K562 (cell line): ENCODE measurements at regions not wholly inside any gene's neighbourhood (a gene's known extent, or its start where the extent isn't known, plus 50 kb on each side); places are given as distances from the start of the nearest gene placed in this dataset.

ENCODE experiments used
- ATAC-seq: fragments of 200-7000 bp; cut with Tn5 transposase; 3 replicates; pipeline ENCODE4 v1.9.1; 2020; ENCODE audit warnings: moderate library complexity
- BruUV-seq: library from RNA; stranded (reverse); fragments of 400-500 nt; replicated peaks from 2 replicates; lab custom pipeline; 2021; lab: Mats Ljungman, UMichigan
- CTCF ChIA-PET: fragments of 300-600 bp; formaldehyde crosslinking; extraction: SDS; loops from one replicate; lab custom pipeline; 2021; ENCODE audit warnings: low intra/inter-chr PET ratio; lab: Yijun Ruan, JAX
- POLR2A ChIA-PET: fragments of 300-600, 350-650 bp; sonication (Branson Sonifier 250); formaldehyde crosslinking; extraction: SDS; loops from one replicate; lab custom pipeline; 2021; ENCODE audit warnings: antibody characterized with exemption, inconsistent platforms; lab: Yijun Ruan, JAX
- DNase-seq, 4 experiments: peaks; one replicate each; pipeline versions ENCODE4 v3.0.0 to v3.0.0-alpha.2; 2011 to 2018; ENCODE audit warnings: low spot score in 3 of 4, mixed read lengths in 3 of 4; ENCODE audit errors: extremely low read depth in 1 of 4
- FAIRE-seq: peaks from 2 replicates; lab custom pipeline; 2011; peaks lifted over from hg19 to GRCh38; lab: Jason Lieb, UNC
- H2AFZ ChIP-seq: 2 replicates; pipeline ENCODE4 v1.6.0; 2011; ENCODE audit warnings: low read depth, low read length, control low read depth, inconsistent platforms
- H3K27ac ChIP-seq: fragments of 200-600 bp; 3 replicates; pipeline ENCODE4 v1.8.0; 2011; ENCODE audit warnings: low read depth, mild to moderate bottlenecking, control low read depth, inconsistent platforms, low read length, moderate library complexity, mixed read lengths; ENCODE audit errors: extremely low read depth
- H3K27me3 ChIP-seq, 2 experiments: fragments of 300-600 bp in 1 of 2; 2 replicates in 1 of 2; 3 replicates in 1 of 2; pipeline versions ENCODE4 v1.6.0 to v1.8.0; 2011; ENCODE audit warnings: inconsistent platforms in 2 of 2, low read length in 2 of 2, mild to moderate bottlenecking in 1 of 2, mixed read lengths in 1 of 2, moderate library complexity in 1 of 2; ENCODE audit not compliant: control insufficient read depth in 2 of 2, insufficient read depth in 2 of 2
- H3K36me3 ChIP-seq: fragments of 300-600 bp; 3 replicates; pipeline ENCODE4 v1.8.0; 2011; ENCODE audit warnings: mild to moderate bottlenecking, low read length, inconsistent platforms; ENCODE audit not compliant: control insufficient read depth, insufficient read depth
- H3K4me1 ChIP-seq, 2 experiments: fragments of 200-600 bp in 1 of 2; replicated peaks in 1 of 2; 2 replicates in 1 of 2; 3 replicates in 1 of 2; pipeline versions ENCODE4 v1.5.1 to v1.8.0; 2011; ENCODE audit warnings: inconsistent platforms in 2 of 2, low read length in 2 of 2, mild to moderate bottlenecking in 1 of 2, mixed read lengths in 1 of 2, moderate library complexity in 1 of 2; ENCODE audit not compliant: control insufficient read depth in 2 of 2, insufficient read depth in 2 of 2
- H3K4me2 ChIP-seq: 2 replicates; pipeline ENCODE4 v1.6.1; 2011; ENCODE audit warnings: low read length, control low read depth, inconsistent platforms, mixed read lengths; ENCODE audit not compliant: insufficient read depth
- H3K4me3 ChIP-seq: fragments of 200-600 bp; sonication (generic), shearing (Covaris generic); 2 replicates; pipeline ENCODE4 v1.5.1; 2016; ENCODE audit warnings: control low read depth, inconsistent platforms
- H3K79me2 ChIP-seq: fragments of 200-600 bp; 3 replicates; pipeline ENCODE4 v1.8.0; 2011; ENCODE audit warnings: low read length, inconsistent platforms; ENCODE audit not compliant: control insufficient read depth, insufficient read depth
- H3K9ac ChIP-seq, 2 experiments: 2 replicates each; pipeline versions ENCODE4 v1.6.0 to v1.6.1; 2011; ENCODE audit warnings: low read depth in 2 of 2, low read length in 2 of 2, control low read depth in 1 of 2, inconsistent platforms in 1 of 2, mild to moderate bottlenecking in 1 of 2, mixed read lengths in 1 of 2; ENCODE audit not compliant: insufficient read depth in 1 of 2
- H3K9me1 ChIP-seq: one replicate; pipeline ENCODE4 v1.6.0; 2011; ENCODE audit warnings: inconsistent platforms, mild to moderate bottlenecking, low read length, moderate library complexity; ENCODE audit not compliant: control insufficient read depth, insufficient read depth
- H3K9me3 ChIP-seq: replicated peaks from 2 replicates; pipeline ENCODE4 v1.5.1; 2011; ENCODE audit warnings: low read depth, low read length, inconsistent platforms; ENCODE audit not compliant: control insufficient read depth, insufficient read depth
- H4K20me1 ChIP-seq: replicated peaks from 2 replicates; pipeline ENCODE4 v1.6.1; 2011; ENCODE audit warnings: low read length, inconsistent platforms, mixed read lengths; ENCODE audit not compliant: control insufficient read depth, insufficient read depth
- CBFA2T2 ChIP-seq: fragments of 450-650 bp; conservative IDR thresholded peaks from 2 replicates; pipeline ENCODE4 v1.6.1; 2017; ENCODE audit warnings: mild to moderate bottlenecking
- CBFA2T3 ChIP-seq: fragments of 450-650 bp; IDR thresholded peaks from 2 replicates; pipeline ENCODE4 v1.6.1; 2017
- NCOA6 ChIP-seq: fragments of 450-650 bp; IDR thresholded peaks from 2 replicates; pipeline ENCODE4 v1.6.1; 2017; ENCODE audit warnings: mild to moderate bottlenecking
- NCOR1 ChIP-seq: fragments of 450-650 bp; IDR thresholded peaks from 2 replicates; pipeline ENCODE4 v1.6.1; 2016; ENCODE audit warnings: mild to moderate bottlenecking, moderate library complexity
- NFE2L1 ChIP-seq: fragments of 450-650 bp; IDR thresholded peaks from 2 replicates; pipeline ENCODE4 v1.6.1; 2016; ENCODE audit warnings: missing genetic modification characterization, low read depth, mild to moderate bottlenecking, missing compliant biosample characterization, moderate library complexity, borderline replicate concordance
- RBM34 ChIP-seq: fragments of 200-400 bp; formaldehyde crosslinking; IDR thresholded peaks from 2 replicates; pipeline ENCODE4 v1.6.1; 2018; ENCODE audit warnings: low read length, borderline replicate concordance; ENCODE audit not compliant: insufficient read depth
- ZNF12 ChIP-seq: sonication (generic); formaldehyde crosslinking; IDR thresholded peaks from 2 replicates; pipeline ENCODE4 v1.4.0; 2020; ENCODE audit warnings: mild to moderate bottlenecking, missing genetic modification reagents
- WGBS: fragments of 100-300 bp; shearing (Covaris generic); methylation state at CpG from one replicate; pipeline ENCODE4 v1.1.6; 2016; ENCODE audit warnings: low coverage, mixed read lengths; ENCODE audit not compliant: insufficient coverage; ENCODE audit errors: missing lambda C conversion rate; 5-methylcytosine and 5-hydroxymethylcytosine counted together
- in situ Hi-C: fragments of 300-500 bp; cut with MboI; formaldehyde crosslinking; loops from 4 replicates; pipeline ENCODE4 v1.15.0; 2018; ENCODE audit warnings: inconsistent platforms, mixed read lengths
- intact Hi-C: fragments of 100-400 bp; cut with micrococcal nuclease; formaldehyde crosslinking; loops from 2 replicates; pipeline ENCODE4 v1.14.2; 2022
- TF ChIP-seq, protein P1 (sequence below): sonication (generic); formaldehyde crosslinking; IDR thresholded peaks from 2 replicates; pipeline ENCODE4 v1.8.0; 2022; ENCODE audit warnings: mild to moderate bottlenecking, missing genetic modification reagents
- TF ChIP-seq, protein P2 (sequence below): fragments of 450-650 bp; IDR thresholded peaks from 2 replicates; pipeline ENCODE4 v1.6.1; 2017; ENCODE audit warnings: antibody characterized with exemption, mild to moderate bottlenecking
- TF ChIP-seq, protein P3 (sequence below): IDR thresholded peaks from 2 replicates; pipeline ENCODE4 v1.6.1; 2011; ENCODE audit not compliant: insufficient read length; ENCODE audit errors: extremely low read depth
- TF ChIP-seq, protein P4 (sequence below): fragments of 200-800 bp; sonication (Bioruptor generic); IDR thresholded peaks from 2 replicates; pipeline ENCODE4 v1.6.1; 2017; ENCODE audit warnings: missing genetic modification characterization, missing compliant biosample characterization

DNA sequence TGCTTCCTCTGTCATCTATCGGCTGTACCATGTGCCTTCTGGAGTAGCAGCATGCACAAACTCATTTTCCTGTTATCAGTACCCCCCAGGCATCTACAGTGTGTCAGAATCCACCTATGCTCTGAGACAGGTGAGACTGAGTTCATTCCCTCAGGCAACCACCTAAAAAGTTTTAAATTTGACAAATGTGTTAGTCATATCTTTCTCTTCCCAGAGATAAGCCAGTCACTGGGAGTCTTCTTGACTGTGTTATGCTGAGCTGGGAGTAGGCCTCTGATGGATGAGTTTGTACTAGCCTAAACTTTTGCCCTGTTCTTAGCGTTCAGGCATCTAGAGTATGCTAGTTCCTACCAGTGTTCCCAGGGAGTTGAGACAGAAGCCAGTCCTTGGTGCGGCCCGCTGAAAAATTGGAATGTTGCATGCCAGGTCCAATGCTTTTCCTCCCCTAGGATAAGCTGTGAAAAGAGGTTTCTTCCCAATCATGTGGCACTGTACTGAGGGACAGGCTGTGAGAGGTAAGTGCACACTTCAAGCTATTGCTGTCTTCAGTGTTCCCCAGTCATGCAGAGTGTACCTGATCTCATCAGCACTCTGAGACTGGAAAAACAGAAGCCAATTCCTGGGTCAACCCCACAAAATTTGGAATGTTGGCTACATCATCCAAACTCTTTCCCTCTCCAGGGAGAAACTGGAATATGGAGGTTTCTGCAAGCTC is 1202.3 kb downstream of the NCAM2 start:
- Histone ChIP-seq H3K9me1 (no peaks in the 10 kb centered on the region), H3K36me3 (no peaks in the 10 kb centered on the region), H3K4me3 (no peak overlapping the region), H3K79me2 (no peaks in the 10 kb centered on the region), H3K27ac (no peak overlapping the region; the same call in 2 of the 3 replicates), H4K20me1 (no peaks in the 10 kb centered on the region), H3K9ac (peak overlapping the region in 1 of 2 experiments; percentile 43; a peak in 1 of 4 replicates), H3K4me2 (peak overlapping the region; percentile 35; the same call in 1 of the 2 replicates), H3K4me1 (peaks cover 0 to 10% of the 10 kb centered on the region in 2 experiments; a peak in 2 of 5 replicates), H3K9me3 (no peaks in the 10 kb centered on the region), H3K27me3 (no peaks in the 10 kb centered on the region), H2AFZ (peak overlapping the region; percentile 71)
- ATAC-seq (peak; percentile 91), FAIRE-seq (peak; percentile 64), DNase-seq (peak in 2 of 4 experiments; percentile 28 to 55)
- intact Hi-C loops (no loop called here), in situ Hi-C loops (no loop called here)
- ChIA-PET CTCF (no interaction called here), POLR2A (interaction anchor here (1.0 kb wide), 1 partner anchor 9 kb away, joined by 3 read pairs; no protein-coding TSS in a partner anchor)
- BruUV-seq = no TSS peak
- WGBS = 10% methylated on average over 4 of the region's 4 CpGs
- no peak for TF ChIP-seq NFE2L1
- TF ChIP-seq, protein P1, sequence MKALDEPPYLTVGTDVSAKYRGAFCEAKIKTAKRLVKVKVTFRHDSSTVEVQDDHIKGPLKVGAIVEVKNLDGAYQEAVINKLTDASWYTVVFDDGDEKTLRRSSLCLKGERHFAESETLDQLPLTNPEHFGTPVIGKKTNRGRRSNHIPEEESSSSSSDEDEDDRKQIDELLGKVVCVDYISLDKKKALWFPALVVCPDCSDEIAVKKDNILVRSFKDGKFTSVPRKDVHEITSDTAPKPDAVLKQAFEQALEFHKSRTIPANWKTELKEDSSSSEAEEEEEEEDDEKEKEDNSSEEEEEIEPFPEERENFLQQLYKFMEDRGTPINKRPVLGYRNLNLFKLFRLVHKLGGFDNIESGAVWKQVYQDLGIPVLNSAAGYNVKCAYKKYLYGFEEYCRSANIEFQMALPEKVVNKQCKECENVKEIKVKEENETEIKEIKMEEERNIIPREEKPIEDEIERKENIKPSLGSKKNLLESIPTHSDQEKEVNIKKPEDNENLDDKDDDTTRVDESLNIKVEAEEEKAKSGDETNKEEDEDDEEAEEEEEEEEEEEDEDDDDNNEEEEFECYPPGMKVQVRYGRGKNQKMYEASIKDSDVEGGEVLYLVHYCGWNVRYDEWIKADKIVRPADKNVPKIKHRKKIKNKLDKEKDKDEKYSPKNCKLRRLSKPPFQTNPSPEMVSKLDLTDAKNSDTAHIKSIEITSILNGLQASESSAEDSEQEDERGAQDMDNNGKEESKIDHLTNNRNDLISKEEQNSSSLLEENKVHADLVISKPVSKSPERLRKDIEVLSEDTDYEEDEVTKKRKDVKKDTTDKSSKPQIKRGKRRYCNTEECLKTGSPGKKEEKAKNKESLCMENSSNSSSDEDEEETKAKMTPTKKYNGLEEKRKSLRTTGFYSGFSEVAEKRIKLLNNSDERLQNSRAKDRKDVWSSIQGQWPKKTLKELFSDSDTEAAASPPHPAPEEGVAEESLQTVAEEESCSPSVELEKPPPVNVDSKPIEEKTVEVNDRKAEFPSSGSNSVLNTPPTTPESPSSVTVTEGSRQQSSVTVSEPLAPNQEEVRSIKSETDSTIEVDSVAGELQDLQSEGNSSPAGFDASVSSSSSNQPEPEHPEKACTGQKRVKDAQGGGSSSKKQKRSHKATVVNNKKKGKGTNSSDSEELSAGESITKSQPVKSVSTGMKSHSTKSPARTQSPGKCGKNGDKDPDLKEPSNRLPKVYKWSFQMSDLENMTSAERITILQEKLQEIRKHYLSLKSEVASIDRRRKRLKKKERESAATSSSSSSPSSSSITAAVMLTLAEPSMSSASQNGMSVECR (CRISPR knock-in tag) = no peak
- TF ChIP-seq, protein P2, sequence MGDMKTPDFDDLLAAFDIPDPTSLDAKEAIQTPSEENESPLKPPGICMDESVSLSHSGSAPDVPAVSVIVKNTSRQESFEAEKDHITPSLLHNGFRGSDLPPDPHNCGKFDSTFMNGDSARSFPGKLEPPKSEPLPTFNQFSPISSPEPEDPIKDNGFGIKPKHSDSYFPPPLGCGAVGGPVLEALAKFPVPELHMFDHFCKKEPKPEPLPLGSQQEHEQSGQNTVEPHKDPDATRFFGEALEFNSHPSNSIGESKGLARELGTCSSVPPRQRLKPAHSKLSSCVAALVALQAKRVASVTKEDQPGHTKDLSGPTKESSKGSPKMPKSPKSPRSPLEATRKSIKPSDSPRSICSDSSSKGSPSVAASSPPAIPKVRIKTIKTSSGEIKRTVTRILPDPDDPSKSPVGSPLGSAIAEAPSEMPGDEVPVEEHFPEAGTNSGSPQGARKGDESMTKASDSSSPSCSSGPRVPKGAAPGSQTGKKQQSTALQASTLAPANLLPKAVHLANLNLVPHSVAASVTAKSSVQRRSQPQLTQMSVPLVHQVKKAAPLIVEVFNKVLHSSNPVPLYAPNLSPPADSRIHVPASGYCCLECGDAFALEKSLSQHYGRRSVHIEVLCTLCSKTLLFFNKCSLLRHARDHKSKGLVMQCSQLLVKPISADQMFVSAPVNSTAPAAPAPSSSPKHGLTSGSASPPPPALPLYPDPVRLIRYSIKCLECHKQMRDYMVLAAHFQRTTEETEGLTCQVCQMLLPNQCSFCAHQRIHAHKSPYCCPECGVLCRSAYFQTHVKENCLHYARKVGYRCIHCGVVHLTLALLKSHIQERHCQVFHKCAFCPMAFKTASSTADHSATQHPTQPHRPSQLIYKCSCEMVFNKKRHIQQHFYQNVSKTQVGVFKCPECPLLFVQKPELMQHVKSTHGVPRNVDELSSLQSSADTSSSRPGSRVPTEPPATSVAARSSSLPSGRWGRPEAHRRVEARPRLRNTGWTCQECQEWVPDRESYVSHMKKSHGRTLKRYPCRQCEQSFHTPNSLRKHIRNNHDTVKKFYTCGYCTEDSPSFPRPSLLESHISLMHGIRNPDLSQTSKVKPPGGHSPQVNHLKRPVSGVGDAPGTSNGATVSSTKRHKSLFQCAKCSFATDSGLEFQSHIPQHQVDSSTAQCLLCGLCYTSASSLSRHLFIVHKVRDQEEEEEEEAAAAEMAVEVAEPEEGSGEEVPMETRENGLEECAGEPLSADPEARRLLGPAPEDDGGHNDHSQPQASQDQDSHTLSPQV = no peak
- no peak for TF ChIP-seq ZNF12 (CRISPR knock-in tag)
- TF ChIP-seq CBFA2T2 = peak; percentile 56
- TF ChIP-seq, protein P3, sequence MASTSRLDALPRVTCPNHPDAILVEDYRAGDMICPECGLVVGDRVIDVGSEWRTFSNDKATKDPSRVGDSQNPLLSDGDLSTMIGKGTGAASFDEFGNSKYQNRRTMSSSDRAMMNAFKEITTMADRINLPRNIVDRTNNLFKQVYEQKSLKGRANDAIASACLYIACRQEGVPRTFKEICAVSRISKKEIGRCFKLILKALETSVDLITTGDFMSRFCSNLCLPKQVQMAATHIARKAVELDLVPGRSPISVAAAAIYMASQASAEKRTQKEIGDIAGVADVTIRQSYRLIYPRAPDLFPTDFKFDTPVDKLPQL = no peak
- peak; percentile 73 for TF ChIP-seq CBFA2T3
- TF ChIP-seq, protein P4, sequence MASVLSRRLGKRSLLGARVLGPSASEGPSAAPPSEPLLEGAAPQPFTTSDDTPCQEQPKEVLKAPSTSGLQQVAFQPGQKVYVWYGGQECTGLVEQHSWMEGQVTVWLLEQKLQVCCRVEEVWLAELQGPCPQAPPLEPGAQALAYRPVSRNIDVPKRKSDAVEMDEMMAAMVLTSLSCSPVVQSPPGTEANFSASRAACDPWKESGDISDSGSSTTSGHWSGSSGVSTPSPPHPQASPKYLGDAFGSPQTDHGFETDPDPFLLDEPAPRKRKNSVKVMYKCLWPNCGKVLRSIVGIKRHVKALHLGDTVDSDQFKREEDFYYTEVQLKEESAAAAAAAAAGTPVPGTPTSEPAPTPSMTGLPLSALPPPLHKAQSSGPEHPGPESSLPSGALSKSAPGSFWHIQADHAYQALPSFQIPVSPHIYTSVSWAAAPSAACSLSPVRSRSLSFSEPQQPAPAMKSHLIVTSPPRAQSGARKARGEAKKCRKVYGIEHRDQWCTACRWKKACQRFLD (CRISPR knock-in tag) = no peak
- no peak for TF ChIP-seq RBM34
- peak; percentile 22; the same call in 1 of the 2 replicates for TF ChIP-seq NCOR1
- TF ChIP-seq NCOA6 = no peak
